ENCODE measurements at regions not wholly inside any gene's neighbourhood (a gene's known extent, or its start where the extent isn't known, plus 50 kb on each side); places are given as distances from the start of the nearest gene placed in this dataset.

GRCh38 chr1:199018471-199019135 lies 379.8 kb downstream of the PTPRC start:
- TF ChIP-seq EZH2phosphoT487 (IDR thresholded peaks at IDR 0.05) (no peak), CTCF (IDR thresholded peaks at IDR 0.05) (no peak), EZH2 (IDR thresholded peaks at IDR 0.05) (no peak)

All from neural progenitor cell (in vitro differentiated cells).